GM12874 (cell line): ENCODE measurements at regions not wholly inside any gene's neighbourhood (a gene's known extent, or its start where the extent isn't known, plus 50 kb on each side); places are given as distances from the start of the nearest gene placed in this dataset.

Experiments used
- TF ChIP-seq, protein P1 (sequence below): IDR thresholded peaks from 2 replicates; pipeline ENCODE4 v1.5.1; 2011; ENCODE audit warnings: low read depth, mild to moderate bottlenecking, control low read depth, low read length, moderate library complexity; ENCODE audit not compliant: insufficient read depth

- TF ChIP-seq, protein P1, sequence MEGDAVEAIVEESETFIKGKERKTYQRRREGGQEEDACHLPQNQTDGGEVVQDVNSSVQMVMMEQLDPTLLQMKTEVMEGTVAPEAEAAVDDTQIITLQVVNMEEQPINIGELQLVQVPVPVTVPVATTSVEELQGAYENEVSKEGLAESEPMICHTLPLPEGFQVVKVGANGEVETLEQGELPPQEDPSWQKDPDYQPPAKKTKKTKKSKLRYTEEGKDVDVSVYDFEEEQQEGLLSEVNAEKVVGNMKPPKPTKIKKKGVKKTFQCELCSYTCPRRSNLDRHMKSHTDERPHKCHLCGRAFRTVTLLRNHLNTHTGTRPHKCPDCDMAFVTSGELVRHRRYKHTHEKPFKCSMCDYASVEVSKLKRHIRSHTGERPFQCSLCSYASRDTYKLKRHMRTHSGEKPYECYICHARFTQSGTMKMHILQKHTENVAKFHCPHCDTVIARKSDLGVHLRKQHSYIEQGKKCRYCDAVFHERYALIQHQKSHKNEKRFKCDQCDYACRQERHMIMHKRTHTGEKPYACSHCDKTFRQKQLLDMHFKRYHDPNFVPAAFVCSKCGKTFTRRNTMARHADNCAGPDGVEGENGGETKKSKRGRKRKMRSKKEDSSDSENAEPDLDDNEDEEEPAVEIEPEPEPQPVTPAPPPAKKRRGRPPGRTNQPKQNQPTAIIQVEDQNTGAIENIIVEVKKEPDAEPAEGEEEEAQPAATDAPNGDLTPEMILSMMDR: no peak
Observed at GRCh38 chr9:26311463-26311995, 581.1 kb downstream of the CAAP1 start.

- TF ChIP-seq, protein P1: no peak
Observed at GRCh38 chr9:26310294-26310693, 582.3 kb downstream of the CAAP1 start.

- TF ChIP-seq, protein P1: no peak
Observed at GRCh38 chr9:26308328-26308727, 584.3 kb downstream of the CAAP1 start.

GRCh38 chr9:26301659-26302058 is 590.9 kb downstream of the CAAP1 start:
- TF ChIP-seq, protein P1: no peak

GRCh38 chr9:26301046-26301445 is 591.6 kb downstream of the CAAP1 start:
- TF ChIP-seq, protein P1: no peak

GRCh38 chr9:26296910-26297572 is 595.6 kb downstream of the CAAP1 start:
- TF ChIP-seq, protein P1: no peak

- TF ChIP-seq, protein P1: no peak
Observed at GRCh38 chr9:26292943-26293342, 599.7 kb downstream of the CAAP1 start.
